Immature natural killer cell (primary cell): ENCODE measurements at regions not wholly inside any gene's neighbourhood (a gene's known extent, or its start where the extent isn't known, plus 50 kb on each side); places are given as distances from the start of the nearest gene placed in this dataset.

ENCODE experiments used
- DNase-seq, 3 donors: peaks; one replicate each; pipeline ENCODE4 v3.0.0; 2022; ENCODE audit warnings: mixed read lengths in 1 of 3
- H3K27ac Mint-ChIP-seq, 6 donors: one replicate each; pipeline ENCODE4 v1.8.0; 2020; ENCODE audit warnings: mixed read lengths in 6 of 6, mild to moderate bottlenecking in 5 of 6, inconsistent platforms in 4 of 6, moderate library complexity in 3 of 6
- H3K27me3 Mint-ChIP-seq, 3 donors: one replicate each; pipeline ENCODE4 v1.8.0; 2020 to 2021; ENCODE audit warnings: low read depth in 3 of 3, mild to moderate bottlenecking in 3 of 3, mixed read lengths in 3 of 3, moderate library complexity in 3 of 3, inconsistent platforms in 1 of 3
- H3K36me3 Mint-ChIP-seq, 3 donors: one replicate each; pipeline ENCODE4 v1.8.0; 2020; ENCODE audit warnings: mixed read lengths in 3 of 3, inconsistent platforms in 2 of 3, mild to moderate bottlenecking in 2 of 3
- H3K4me1 Mint-ChIP-seq, 2 donors: one replicate each; pipeline ENCODE4 v1.8.0; 2020; ENCODE audit warnings: inconsistent platforms in 2 of 2, mild to moderate bottlenecking in 2 of 2, mixed read lengths in 2 of 2, moderate library complexity in 1 of 2
- H3K4me3 Mint-ChIP-seq, 5 donors: one replicate each; pipeline ENCODE4 v1.8.0; 2020; ENCODE audit warnings: mild to moderate bottlenecking in 5 of 5, mixed read lengths in 5 of 5, inconsistent platforms in 3 of 5, moderate library complexity in 3 of 5
- H3K9me3 Mint-ChIP-seq, 6 donors: one replicate each; pipeline ENCODE4 v1.8.0; 2020; ENCODE audit warnings: mild to moderate bottlenecking in 6 of 6, mixed read lengths in 6 of 6, inconsistent platforms in 4 of 6, moderate library complexity in 3 of 6

- no peak overlapping the region for H3K4me3 Mint-ChIP-seq
- H3K27me3 Mint-ChIP-seq: peaks cover 5 to 32% (median 8%) of the 10 kb centered on the region in 3 donors
- H3K9me3 Mint-ChIP-seq: no peaks in the 10 kb centered on the region
- DNase-seq: no peak
- no peaks in the 10 kb centered on the region for H3K4me1 Mint-ChIP-seq
- H3K36me3 Mint-ChIP-seq: no peaks in the 10 kb centered on the region
- no peak overlapping the region for H3K27ac Mint-ChIP-seq
Measured at GRCh38 chr4:3835527-3836405, 69.6 kb downstream of the ADRA2C start.

GRCh38 chr4:3836406-3836755 is 70.2 kb downstream of the ADRA2C start:
- peaks cover 5 to 33% (median 8%) of the 10 kb centered on the region in 3 donors for H3K27me3 Mint-ChIP-seq
- no peaks in the 10 kb centered on the region for H3K4me1 Mint-ChIP-seq
- DNase-seq: no peak
- H3K27ac Mint-ChIP-seq: no peak overlapping the region
- H3K9me3 Mint-ChIP-seq: no peaks in the 10 kb centered on the region
- H3K36me3 Mint-ChIP-seq: no peaks in the 10 kb centered on the region
- no peak overlapping the region for H3K4me3 Mint-ChIP-seq

GRCh38 chr4:3836756-3837601 is 70.8 kb downstream of the ADRA2C start:
- DNase-seq: no peak
- Mint-ChIP-seq H3K27me3 (peaks cover 4 to 33% (median 10%) of the 10 kb centered on the region in 3 donors), H3K27ac (no peak overlapping the region), H3K4me1 (no peaks in the 10 kb centered on the region), H3K9me3 (no peaks in the 10 kb centered on the region), H3K4me3 (no peak overlapping the region), H3K36me3 (no peaks in the 10 kb centered on the region)

- no peak for DNase-seq
- H3K27ac Mint-ChIP-seq: no peak overlapping the region
- H3K4me1 Mint-ChIP-seq: no peaks in the 10 kb centered on the region
- H3K9me3 Mint-ChIP-seq: no peaks in the 10 kb centered on the region
- no peaks in the 10 kb centered on the region for H3K36me3 Mint-ChIP-seq
- H3K4me3 Mint-ChIP-seq: no peak overlapping the region
- peaks cover 2 to 32% (median 8%) of the 10 kb centered on the region in 3 donors for H3K27me3 Mint-ChIP-seq
Measured at GRCh38 chr4:3838437-3839380, 72.5 kb downstream of the ADRA2C start.

GRCh38 chr4:3845094-3845743 is 79.0 kb downstream of the ADRA2C start:
- Mint-ChIP-seq H3K4me1 (no peaks in the 10 kb centered on the region), H3K27ac (no peak overlapping the region), H3K36me3 (peaks cover 0 to 5% (median 0%) of the 10 kb centered on the region in 3 donors), H3K9me3 (peaks cover 1 to 9% (median 3%) of the 10 kb centered on the region in 6 donors), H3K4me3 (no peak overlapping the region), H3K27me3 (peaks cover 5 to 14% (median 10%) of the 10 kb centered on the region in 3 donors)
- no peak for DNase-seq

- no peaks in the 10 kb centered on the region for H3K4me1 Mint-ChIP-seq
- H3K27me3 Mint-ChIP-seq: peaks cover 5 to 13% (median 8%) of the 10 kb centered on the region in 3 donors
- H3K36me3 Mint-ChIP-seq: peaks cover 0 to 5% (median 0%) of the 10 kb centered on the region in 3 donors
- no peak for DNase-seq
- H3K27ac Mint-ChIP-seq: no peak overlapping the region
- H3K9me3 Mint-ChIP-seq: peaks cover 1 to 15% (median 5%) of the 10 kb centered on the region in 6 donors
- no peak overlapping the region for H3K4me3 Mint-ChIP-seq
Measured at GRCh38 chr4:3845744-3846429, 79.7 kb downstream of the ADRA2C start.

- Mint-ChIP-seq H3K27ac (no peak overlapping the region), H3K9me3 (peaks cover 1 to 15% (median 5%) of the 10 kb centered on the region in 6 donors), H3K36me3 (peaks cover 0 to 5% (median 0%) of the 10 kb centered on the region in 3 donors), H3K4me1 (no peaks in the 10 kb centered on the region), H3K27me3 (peaks cover 5 to 12% (median 12%) of the 10 kb centered on the region in 3 donors), H3K4me3 (no peak overlapping the region)
- no peak for DNase-seq
Measured at GRCh38 chr4:3847211-3847940, 81.2 kb downstream of the ADRA2C start.

GRCh38 chr4:3848323-3848722 is 82.1 kb downstream of the ADRA2C start:
- Mint-ChIP-seq H3K4me1 (no peaks in the 10 kb centered on the region), H3K27ac (no peak overlapping the region), H3K36me3 (peaks cover 0 to 5% (median 0%) of the 10 kb centered on the region in 3 donors), H3K9me3 (peaks cover 1 to 15% (median 5%) of the 10 kb centered on the region in 6 donors), H3K4me3 (no peak overlapping the region), H3K27me3 (peaks cover 5 to 14% (median 12%) of the 10 kb centered on the region in 3 donors)
- DNase-seq: no peak

GRCh38 chr4:3849140-3849539 is 83.0 kb downstream of the ADRA2C start:
- H3K9me3 Mint-ChIP-seq: peaks cover 1 to 15% (median 5%) of the 10 kb centered on the region in 6 donors
- H3K27me3 Mint-ChIP-seq: peaks cover 5 to 21% (median 16%) of the 10 kb centered on the region in 3 donors
- no peak for DNase-seq
- H3K27ac Mint-ChIP-seq: no peak overlapping the region
- peaks cover 0 to 5% (median 0%) of the 10 kb centered on the region in 3 donors for H3K36me3 Mint-ChIP-seq
- H3K4me3 Mint-ChIP-seq: no peak overlapping the region
- H3K4me1 Mint-ChIP-seq: no peaks in the 10 kb centered on the region

GRCh38 chr4:3850128-3850527 is 83.9 kb downstream of the ADRA2C start:
- Mint-ChIP-seq H3K4me1 (no peaks in the 10 kb centered on the region), H3K4me3 (no peak overlapping the region), H3K9me3 (peaks cover 1 to 15% (median 5%) of the 10 kb centered on the region in 6 donors), H3K27me3 (peaks cover 10 to 23% (median 16%) of the 10 kb centered on the region in 3 donors), H3K36me3 (peaks cover 0 to 5% (median 0%) of the 10 kb centered on the region in 3 donors), H3K27ac (no peak overlapping the region)
- DNase-seq: no peak

- peaks cover 0 to 5% (median 0%) of the 10 kb centered on the region in 3 donors for H3K36me3 Mint-ChIP-seq
- no peaks in the 10 kb centered on the region for H3K4me1 Mint-ChIP-seq
- H3K27me3 Mint-ChIP-seq: peaks cover 15 to 32% (median 16%) of the 10 kb centered on the region in 3 donors
- H3K27ac Mint-ChIP-seq: no peak overlapping the region
- DNase-seq: no peak
- no peak overlapping the region for H3K4me3 Mint-ChIP-seq
- peaks cover 1 to 15% (median 5%) of the 10 kb centered on the region in 6 donors for H3K9me3 Mint-ChIP-seq
Measured at GRCh38 chr4:3851211-3851610, 85.0 kb downstream of the ADRA2C start.

GRCh38 chr4:3851881-3852280 is 85.7 kb downstream of the ADRA2C start:
- Mint-ChIP-seq H3K9me3 (peaks cover 1 to 15% (median 5%) of the 10 kb centered on the region in 6 donors), H3K4me3 (no peak overlapping the region), H3K36me3 (peaks cover 0 to 5% (median 0%) of the 10 kb centered on the region in 3 donors), H3K4me1 (no peaks in the 10 kb centered on the region), H3K27me3 (peaks cover 13 to 31% (median 18%) of the 10 kb centered on the region in 3 donors), H3K27ac (no peak overlapping the region)
- DNase-seq: no peak
